Motor neuron (in vitro differentiated cells): ENCODE measurements at regions not wholly inside any gene's neighbourhood (a gene's known extent, or its start where the extent isn't known, plus 50 kb on each side); places are given as distances from the start of the nearest gene placed in this dataset.
"Not testable (repeated sequence)": the region's sequence is repeated elsewhere in the genome, so short reads cannot be mapped to it uniquely, and the experiment has no call there.

ENCODE experiments used
- ATAC-seq, 8 experiments: fragments of 200-7000 bp; cut with Tn5 transposase; replicated peaks in 6 of 8; 2 replicates each; pipeline ENCODE4 v1.8.0; 2021; ENCODE audit warnings: mild to moderate bottlenecking in 8 of 8, moderate library complexity in 8 of 8
- H3K27ac ChIP-seq, 2 donors: fragments of 250-450 bp; sonication (Bioruptor Pico); 2 replicates each; pipeline ENCODE4 v1.9.0; 2021; ENCODE audit warnings: antibody characterized with exemption in 2 of 2, mild to moderate bottlenecking in 2 of 2, moderate library complexity in 1 of 2
- H3K4me1 ChIP-seq, 2 donors: fragments of 250-450 bp; sonication (Bioruptor Pico); replicated peaks in 1 of 2; 2 replicates each; pipeline ENCODE4 v1.6.1; 2021; ENCODE audit warnings: antibody characterized with exemption in 2 of 2, mild to moderate bottlenecking in 2 of 2, moderate library complexity in 1 of 2
- H3K4me3 ChIP-seq, 5 donors: fragments of 250-450 bp; sonication (Bioruptor Pico); 2 replicates each; pipeline ENCODE4 v1.9.0; 2021; ENCODE audit warnings: antibody characterized with exemption in 5 of 5, mild to moderate bottlenecking in 5 of 5, moderate library complexity in 4 of 5
- WGBS, 10 experiments: fragments of 450-650 bp; shearing (Covaris generic); methylation state at CpG; one replicate each; pipeline ENCODE4 v1.0.0; 2022; 5-methylcytosine and 5-hydroxymethylcytosine counted together
- in situ Hi-C, 9 experiments: fragments of 400-800 bp; cut with MboI; loops; one replicate each; pipeline ENCODE4 v1.15.0; 2021; ENCODE audit warnings: low sequenced_read_pairs in 9 of 9, low pct_unique_long_range_greater_than_20kb in 2 of 9; ENCODE audit not compliant: unreplicated experiment in 9 of 9

- no peak overlapping the region for H3K4me3 ChIP-seq
- ATAC-seq = peak in 3 of 8 experiments; percentile 43 to 73 (median 56)
- WGBS, 10 experiments = 33 to 100% (median 48%) methylated on average over 1 to 2 of the region's 2 CpGs; no CpG with 5 or more reads in 2 of the 10 experiments
- no peak overlapping the region for H3K27ac ChIP-seq
- in situ Hi-C loops = no loop called here
- H3K4me1 ChIP-seq = peaks cover 2 to 11% of the 10 kb centered on the region in 2 donors
Observed at GRCh38 chr16:47991491-47991890, 164.3 kb downstream of the ABCC12 start.

- WGBS, 10 experiments = 20 to 93% (median 70%) methylated on average over 1 to 2 of the region's 2 CpGs; no CpG with 5 or more reads in 5 of the 10 experiments
- in situ Hi-C loops = no loop called here
- Histone ChIP-seq H3K4me3 (no peak overlapping the region), H3K4me1 (peaks cover 3 to 11% of the 10 kb centered on the region in 2 donors), H3K27ac (no peak overlapping the region)
- ATAC-seq = no peak
Observed at GRCh38 chr16:47990676-47991075, 165.1 kb downstream of the ABCC12 start.

- in situ Hi-C loops = no loop called here
- 0 to 100% (median 67%) methylated on average over 1 to 2 of the region's 2 CpGs; no CpG with 5 or more reads in 2 of the 10 experiments for WGBS, 10 experiments
- Histone ChIP-seq H3K4me3 (no peak overlapping the region), H3K4me1 (peaks cover 9 to 17% of the 10 kb centered on the region in 2 donors), H3K27ac (no peak overlapping the region)
- no peak for ATAC-seq
Observed at GRCh38 chr16:47987136-47987535, 168.7 kb downstream of the ABCC12 start.

- Histone ChIP-seq H3K4me3 (no peak overlapping the region), H3K4me1 (peaks cover 6 to 7% of the 10 kb centered on the region in 2 donors), H3K27ac (no peak overlapping the region)
- in situ Hi-C loops = no loop called here
- ATAC-seq = no peak
Observed at GRCh38 chr16:47986031-47986430, 169.8 kb downstream of the ABCC12 start.

GRCh38 chr16:47984669-47985068 lies 171.1 kb downstream of the ABCC12 start:
- Histone ChIP-seq H3K4me1 (peaks cover 14 to 18% of the 10 kb centered on the region in 2 donors), H3K4me3 (no peak overlapping the region), H3K27ac (no peak overlapping the region)
- in situ Hi-C loops = no loop called here
- no peak for ATAC-seq

GRCh38 chr16:47983999-47984580 lies 171.7 kb downstream of the ABCC12 start:
- in situ Hi-C loops = no loop called here
- Histone ChIP-seq H3K4me3 (no peak overlapping the region), H3K4me1 (peaks cover 16 to 21% of the 10 kb centered on the region in 2 donors), H3K27ac (no peak overlapping the region)
- 19 to 90% (median 66%) methylated on average over 1 to 5 of the region's 5 CpGs; no CpG with 5 or more reads in 3 of the 10 experiments for WGBS, 10 experiments
- ATAC-seq = no peak

GRCh38 chr16:47980212-47980611 lies 175.6 kb downstream of the ABCC12 start:
- no peak overlapping the region for H3K4me3 ChIP-seq
- in situ Hi-C loops = no loop called here
- peaks cover 33 to 47% of the 10 kb centered on the region in 2 donors for H3K4me1 ChIP-seq
- WGBS, 10 experiments = 8 to 93% (median 78%) methylated on average over 4 to 8 of the region's 8 CpGs; no CpG with 5 or more reads in 1 of the 10 experiments
- H3K27ac ChIP-seq = no peak overlapping the region
- ATAC-seq = no peak

- H3K27ac ChIP-seq = no peak overlapping the region
- WGBS, 10 experiments = 0 to 100% (median 80%) methylated on average over 1 of the region's 1 CpG; no CpG with 5 or more reads in 5 of the 10 experiments
- in situ Hi-C loops = no loop called here
- ATAC-seq = no peak
- H3K4me3 ChIP-seq = no peak overlapping the region
- peaks cover 32 to 42% of the 10 kb centered on the region in 2 donors for H3K4me1 ChIP-seq
Observed at GRCh38 chr16:47979616-47980182, 176.1 kb downstream of the ABCC12 start.

GRCh38 chr16:47979164-47979520 lies 176.7 kb downstream of the ABCC12 start:
- H3K27ac ChIP-seq = no peak overlapping the region
- peaks cover 32 to 42% of the 10 kb centered on the region in 2 donors for H3K4me1 ChIP-seq
- in situ Hi-C loops = no loop called here
- WGBS, 10 experiments = 5 to 78% (median 61%) methylated on average over 1 to 4 of the region's 5 CpGs; no CpG with 5 or more reads in 4 of the 10 experiments
- ATAC-seq = peak in 1 of 8 experiments; percentile 18
- H3K4me3 ChIP-seq = no peak overlapping the region

- in situ Hi-C loops = no loop called here
- H3K27ac ChIP-seq = no peak overlapping the region
- H3K4me1 ChIP-seq = peaks cover 32 to 42% of the 10 kb centered on the region in 2 donors
- ATAC-seq = peak in 1 of 8 experiments; percentile 32
- H3K4me3 ChIP-seq = no peak overlapping the region
- WGBS, 10 experiments = 0 to 83% (median 33%) methylated on average over 1 to 4 of the region's 4 CpGs
Observed at GRCh38 chr16:47978491-47979163, 177.2 kb downstream of the ABCC12 start.

GRCh38 chr16:47977802-47978201 lies 178.0 kb downstream of the ABCC12 start:
- Histone ChIP-seq H3K4me3 (no peak overlapping the region), H3K27ac (no peak overlapping the region), H3K4me1 (peaks cover 32 to 42% of the 10 kb centered on the region in 2 donors)
- 0 to 90% (median 64%) methylated on average over 1 of the region's 1 CpG; no CpG with 5 or more reads in 1 of the 10 experiments for WGBS, 10 experiments
- ATAC-seq = no peak
- in situ Hi-C loops = no loop called here

GRCh38 chr16:47976636-47977210 lies 179.1 kb downstream of the ABCC12 start:
- WGBS, 10 experiments = 0 to 67% (median 40%) methylated on average over 1 to 8 of the region's 12 CpGs; no CpG with 5 or more reads in 3 of the 10 experiments
- in situ Hi-C loops = no loop called here
- Histone ChIP-seq H3K4me3 (no peak overlapping the region), H3K4me1 (peaks cover 32 to 42% of the 10 kb centered on the region in 2 donors), H3K27ac (peak overlapping the region; percentile 45 to 59)
- ATAC-seq = peak in 5 of 8 experiments; percentile 93 to 99 (median 99)

- H3K27ac ChIP-seq, in situ Hi-C loops, ATAC-seq, H3K4me3 ChIP-seq: not testable (repeated sequence)
- 60 to 100% (median 97%) methylated on average over 1 to 5 of the region's 5 CpGs; no CpG with 5 or more reads in 2 of the 10 experiments for WGBS, 10 experiments
- H3K4me1 ChIP-seq = peaks cover 25 to 33% of the 10 kb centered on the region in 2 donors
Observed at GRCh38 chr16:47974971-47975370, 180.8 kb downstream of the ABCC12 start.
